HG02623 (cell line): ENCODE measurements at regions not wholly inside any gene's neighbourhood (a gene's known extent, or its start where the extent isn't known, plus 50 kb on each side); places are given as distances from the start of the nearest gene placed in this dataset.

Source experiments
- ATAC-seq: cut with Tn5 transposase; IDR thresholded peaks from one replicate; pipeline ENCODE4 v1.9.1; 2021; ENCODE audit warnings: moderate library complexity; ENCODE audit not compliant: unreplicated experiment

GRCh38 chr20:58005581-58006345, 222.7 kb downstream of the ANKRD60 start:
- ATAC-seq = no peak

GRCh38 chr20:58004900-58005299, 223.6 kb downstream of the ANKRD60 start:
- ATAC-seq = no peak

GRCh38 chr20:58004146-58004545, 224.3 kb downstream of the ANKRD60 start:
- no peak for ATAC-seq

GRCh38 chr20:58003525-58003924, 224.9 kb downstream of the ANKRD60 start:
- ATAC-seq = no peak

GRCh38 chr20:58002901-58003300, 225.6 kb downstream of the ANKRD60 start:
- no peak for ATAC-seq

GRCh38 chr20:58001946-58002345, 226.5 kb downstream of the ANKRD60 start:
- ATAC-seq = no peak

- ATAC-seq = no peak
Measured at GRCh38 chr20:58001381-58001780, 227.1 kb downstream of the ANKRD60 start.

- ATAC-seq = no peak
Measured at GRCh38 chr20:58000861-58001260, 227.6 kb downstream of the ANKRD60 start.

GRCh38 chr20:57999465-58000111, 228.9 kb downstream of the ANKRD60 start:
- no peak for ATAC-seq

GRCh38 chr20:57998981-57999464, 229.4 kb downstream of the ANKRD60 start:
- no peak for ATAC-seq

- ATAC-seq = no peak
Measured at GRCh38 chr20:57998276-57998675, 230.2 kb downstream of the ANKRD60 start.

GRCh38 chr20:57996936-57997890, 231.2 kb downstream of the ANKRD60 start:
- no peak for ATAC-seq

GRCh38 chr20:57996465-57996864, 232.0 kb downstream of the ANKRD60 start:
- no peak for ATAC-seq

- ATAC-seq = no peak
Measured at GRCh38 chr20:57995381-57995977, 233.0 kb downstream of the ANKRD60 start.

- no peak for ATAC-seq
Measured at GRCh38 chr20:57993716-57994431, 234.6 kb downstream of the ANKRD60 start.

- no peak for ATAC-seq
Measured at GRCh38 chr20:57991211-57991881, 237.1 kb downstream of the ANKRD60 start.

GRCh38 chr20:57990396-57990987, 238.0 kb downstream of the ANKRD60 start:
- no peak for ATAC-seq

- ATAC-seq = no peak
Measured at GRCh38 chr20:57988828-57989227, 239.6 kb downstream of the ANKRD60 start.

GRCh38 chr20:57988422-57988821, 240.0 kb downstream of the ANKRD60 start:
- ATAC-seq = no peak
